AG04450 (cell line): ENCODE measurements at regions not wholly inside any gene's neighbourhood (a gene's known extent, or its start where the extent isn't known, plus 50 kb on each side); places are given as distances from the start of the nearest gene placed in this dataset.

Experiments
- CTCF ChIA-PET: fragments of 300-600, 350-600 bp; formaldehyde crosslinking; extraction: SDS; loops from one replicate; lab custom pipeline; 2022; ENCODE audit warnings: antibody characterized with exemption, inconsistent platforms; lab: Charles Lee
- POLR2A ChIA-PET: fragments of 350-600 bp; formaldehyde crosslinking; extraction: SDS; loops from one replicate; lab custom pipeline; 2021; ENCODE audit warnings: antibody characterized with exemption, inconsistent platforms; lab: Yijun Ruan, JAX
- DNase-seq: peaks from one replicate; pipeline ENCODE4 v3.0.0-alpha.2; 2011; ENCODE audit warnings: low read depth, low spot score
- H3K27ac ChIP-seq: one replicate; pipeline ENCODE4 v1.5.1; 2012; ENCODE audit warnings: low read depth, low read length, control low read depth
- H3K27me3 ChIP-seq: one replicate; pipeline ENCODE4 v1.6.0; 2012; ENCODE audit warnings: low read length; ENCODE audit not compliant: control insufficient read depth, insufficient read depth
- H3K4me3 ChIP-seq: 2 replicates; pipeline ENCODE4 v1.5.1; 2011; ENCODE audit warnings: mild to moderate bottlenecking, low read depth, low read length, control low read depth
- H3K9me3 ChIP-seq: 2 replicates; pipeline ENCODE4 v1.5.1; 2012; ENCODE audit warnings: low read length; ENCODE audit not compliant: control insufficient read depth, insufficient read depth
- TF ChIP-seq, protein P1 (sequence below): IDR thresholded peaks from 2 replicates; pipeline ENCODE4 v1.5.1; 2011; ENCODE audit warnings: low read depth, low read length, control low read depth, inconsistent platforms

DNA sequence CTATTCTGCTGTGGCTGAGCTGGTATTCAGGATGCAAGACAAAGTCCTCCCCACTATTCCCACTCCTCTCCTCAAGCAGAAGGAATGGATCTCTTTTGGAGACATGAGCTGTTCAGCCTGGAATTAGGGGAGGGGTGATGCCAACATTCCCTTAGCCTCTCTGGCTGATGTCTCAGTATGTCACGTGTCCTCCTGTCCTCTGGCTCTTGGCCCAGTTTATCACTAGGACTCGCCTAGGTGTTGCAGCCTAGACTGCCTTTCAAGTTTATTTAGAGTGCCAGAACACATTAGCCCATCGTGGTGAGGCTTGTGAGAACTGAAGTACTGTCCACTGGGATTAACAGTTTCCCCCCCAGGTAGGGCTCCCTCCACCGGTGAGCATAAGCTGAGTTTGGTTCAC lies 239.9 kb upstream of the MIS18BP1 start:
- no peak for DNase-seq
- TF ChIP-seq, protein P1, sequence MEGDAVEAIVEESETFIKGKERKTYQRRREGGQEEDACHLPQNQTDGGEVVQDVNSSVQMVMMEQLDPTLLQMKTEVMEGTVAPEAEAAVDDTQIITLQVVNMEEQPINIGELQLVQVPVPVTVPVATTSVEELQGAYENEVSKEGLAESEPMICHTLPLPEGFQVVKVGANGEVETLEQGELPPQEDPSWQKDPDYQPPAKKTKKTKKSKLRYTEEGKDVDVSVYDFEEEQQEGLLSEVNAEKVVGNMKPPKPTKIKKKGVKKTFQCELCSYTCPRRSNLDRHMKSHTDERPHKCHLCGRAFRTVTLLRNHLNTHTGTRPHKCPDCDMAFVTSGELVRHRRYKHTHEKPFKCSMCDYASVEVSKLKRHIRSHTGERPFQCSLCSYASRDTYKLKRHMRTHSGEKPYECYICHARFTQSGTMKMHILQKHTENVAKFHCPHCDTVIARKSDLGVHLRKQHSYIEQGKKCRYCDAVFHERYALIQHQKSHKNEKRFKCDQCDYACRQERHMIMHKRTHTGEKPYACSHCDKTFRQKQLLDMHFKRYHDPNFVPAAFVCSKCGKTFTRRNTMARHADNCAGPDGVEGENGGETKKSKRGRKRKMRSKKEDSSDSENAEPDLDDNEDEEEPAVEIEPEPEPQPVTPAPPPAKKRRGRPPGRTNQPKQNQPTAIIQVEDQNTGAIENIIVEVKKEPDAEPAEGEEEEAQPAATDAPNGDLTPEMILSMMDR, result no peak
- H3K4me3 ChIP-seq, result no peak overlapping the region
- H3K27ac ChIP-seq, result no peak overlapping the region
- peaks cover 15% of the 10 kb centered on the region for H3K9me3 ChIP-seq
- no peaks in the 10 kb centered on the region for H3K27me3 ChIP-seq
- CTCF ChIA-PET, result no interaction called here
- POLR2A ChIA-PET, result no interaction called here

DNA sequence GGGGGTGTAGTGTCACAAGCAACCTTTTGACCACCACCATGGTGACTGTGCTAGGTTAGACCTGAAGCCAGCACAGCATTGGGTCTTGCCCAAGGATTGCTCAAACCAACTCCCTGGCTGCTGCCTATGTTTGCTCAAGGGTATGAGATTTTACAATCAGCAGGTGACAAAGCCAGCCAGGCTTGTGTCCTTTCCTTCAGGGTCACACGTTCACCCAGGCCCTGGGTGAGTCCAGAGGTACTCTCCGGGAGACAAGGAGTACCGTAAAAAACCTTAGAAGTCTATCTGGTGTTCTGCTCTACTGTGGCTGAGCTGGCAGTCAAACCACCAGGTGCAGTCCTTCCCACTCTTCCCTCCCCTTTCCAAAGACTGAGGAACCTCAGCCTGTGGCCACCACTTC lies 238.9 kb upstream of the MIS18BP1 start:
- H3K27me3 ChIP-seq, result no peaks in the 10 kb centered on the region
- ChIA-PET CTCF (no interaction called here), POLR2A (no interaction called here)
- TF ChIP-seq, protein P1, result no peak
- H3K4me3 ChIP-seq, result no peak overlapping the region
- H3K27ac ChIP-seq, result no peak overlapping the region
- no peak for DNase-seq
- H3K9me3 ChIP-seq, result peaks cover 15% of the 10 kb centered on the region

DNA sequence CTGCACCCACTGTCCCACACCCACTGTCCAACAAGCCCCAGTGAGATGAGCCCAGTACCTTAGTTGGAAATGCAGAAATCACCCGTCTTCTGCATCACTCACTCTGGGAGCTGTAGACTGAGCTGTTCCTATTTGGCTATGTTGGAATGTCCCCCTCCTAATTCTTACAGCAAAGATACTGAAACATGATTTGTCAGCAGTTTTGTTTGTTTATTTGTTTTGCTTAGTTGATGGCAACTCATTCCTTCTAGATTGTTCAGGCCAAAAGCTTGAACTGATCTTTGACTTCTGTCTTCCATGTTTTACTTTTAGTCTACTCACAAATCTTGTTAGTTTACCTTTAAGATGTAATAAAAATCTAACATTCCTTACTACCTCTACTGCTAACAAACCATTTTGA lies 233.6 kb upstream of the MIS18BP1 start:
- Histone ChIP-seq H3K27me3 (no peaks in the 10 kb centered on the region), H3K27ac (no peak overlapping the region), H3K4me3 (no peak overlapping the region), H3K9me3 (peaks cover 6% of the 10 kb centered on the region)
- POLR2A ChIA-PET, result no interaction called here
- TF ChIP-seq, protein P1, result no peak
- CTCF ChIA-PET, result no interaction called here
- DNase-seq, result no peak

DNA sequence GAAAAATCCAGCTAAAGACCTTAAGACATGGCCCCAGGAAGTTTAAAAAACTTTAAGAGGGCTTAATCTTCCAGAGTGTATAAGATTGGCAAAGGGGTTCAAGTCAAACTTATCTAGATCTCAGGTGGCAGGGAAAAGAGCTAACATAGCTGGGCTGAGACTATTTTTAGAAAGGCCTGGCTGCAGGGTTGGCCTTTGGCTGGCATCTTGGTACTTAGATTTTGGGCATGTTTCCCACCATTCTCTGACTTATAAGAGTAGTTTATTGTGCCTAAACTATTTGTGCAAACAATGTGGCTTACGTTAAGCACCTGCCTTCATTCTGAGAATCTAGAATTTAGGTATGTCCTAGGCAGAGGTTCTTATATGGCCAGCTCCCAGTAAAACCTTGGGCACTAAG lies 214.0 kb upstream of the MIS18BP1 start:
- H3K27me3 ChIP-seq, result no peaks in the 10 kb centered on the region
- no peak overlapping the region for H3K4me3 ChIP-seq
- no peak for DNase-seq
- ChIA-PET CTCF (no interaction called here), POLR2A (no interaction called here)
- no peak overlapping the region for H3K27ac ChIP-seq
- TF ChIP-seq, protein P1, result no peak
- H3K9me3 ChIP-seq, result no peaks in the 10 kb centered on the region

DNA sequence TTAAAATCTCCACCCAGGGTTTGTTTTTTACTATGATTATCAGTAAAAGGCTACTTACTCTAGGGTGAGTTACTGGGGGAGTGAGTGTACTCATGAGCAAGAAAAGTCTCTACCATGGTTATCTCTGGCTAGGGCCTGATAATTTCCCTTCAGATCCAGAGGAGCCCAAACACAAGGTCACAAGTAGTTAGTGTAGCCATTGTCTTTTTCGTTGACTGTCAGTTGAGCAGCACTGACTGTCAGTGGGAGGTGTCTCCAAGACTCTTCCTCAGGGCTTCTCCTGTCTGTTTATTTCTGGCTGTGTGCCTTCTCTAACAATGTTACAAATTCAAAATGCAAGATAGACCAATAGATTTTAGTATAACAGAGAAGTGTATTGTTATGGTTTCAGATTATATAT lies 181.2 kb upstream of the MIS18BP1 start:
- Histone ChIP-seq H3K27me3 (no peaks in the 10 kb centered on the region), H3K4me3 (no peak overlapping the region), H3K27ac (no peak overlapping the region), H3K9me3 (no peaks in the 10 kb centered on the region; the same call in 1 of the 2 replicates)
- TF ChIP-seq, protein P1, result no peak
- ChIA-PET POLR2A (no interaction called here), CTCF (no interaction called here)
- no peak for DNase-seq
